NCI-H69 (cell line): ENCODE measurements at regions not wholly inside any gene's neighbourhood (a gene's known extent, or its start where the extent isn't known, plus 50 kb on each side); places are given as distances from the start of the nearest gene placed in this dataset.
A peak's percentile ranks its signal among the peaks of the same experiment; 100 is the strongest.

Experiments
- DNase-seq: peaks from one replicate; lab custom pipeline; 2025; lab: John Stamatoyannopoulos, UW

- no peak for DNase-seq
Measured at GRCh38 chr22:47672526-47672925, 910.1 kb downstream of the TBC1D22A start.

- no peak for DNase-seq
Measured at GRCh38 chr22:47665151-47665550, 902.7 kb downstream of the TBC1D22A start.

GRCh38 chr22:47663615-47664605 is 901.5 kb downstream of the TBC1D22A start:
- no peak for DNase-seq

- peak; percentile 66 for DNase-seq
Measured at GRCh38 chr22:47659467-47660223, 897.2 kb downstream of the TBC1D22A start.

GRCh38 chr22:47658182-47658581 is 895.7 kb downstream of the TBC1D22A start:
- no peak for DNase-seq

GRCh38 chr22:47657224-47657623 is 894.8 kb downstream of the TBC1D22A start:
- no peak for DNase-seq

- no peak for DNase-seq
Measured at GRCh38 chr22:47656806-47657205, 894.4 kb downstream of the TBC1D22A start.

- no peak for DNase-seq
Measured at GRCh38 chr22:47655930-47656329, 893.5 kb downstream of the TBC1D22A start.

GRCh38 chr22:47654922-47655491 is 892.6 kb downstream of the TBC1D22A start:
- DNase-seq: no peak

GRCh38 chr22:47653921-47654320 is 891.5 kb downstream of the TBC1D22A start:
- DNase-seq: no peak

GRCh38 chr22:47651216-47651987 is 889.0 kb downstream of the TBC1D22A start:
- DNase-seq: no peak

- no peak for DNase-seq
Measured at GRCh38 chr22:47647720-47648119, 885.3 kb downstream of the TBC1D22A start.

- no peak for DNase-seq
Measured at GRCh38 chr22:47647181-47647580, 884.7 kb downstream of the TBC1D22A start.

- no peak for DNase-seq
Measured at GRCh38 chr22:47645923-47646322, 883.5 kb downstream of the TBC1D22A start.

- DNase-seq: no peak
Measured at GRCh38 chr22:47645450-47645914, 883.0 kb downstream of the TBC1D22A start.

GRCh38 chr22:47634347-47634746 is 871.9 kb downstream of the TBC1D22A start:
- DNase-seq: no peak

GRCh38 chr22:47633111-47633510 is 870.7 kb downstream of the TBC1D22A start:
- no peak for DNase-seq

GRCh38 chr22:47632701-47633100 is 870.3 kb downstream of the TBC1D22A start:
- peak; percentile 9 for DNase-seq

GRCh38 chr22:47631571-47632102 is 869.2 kb downstream of the TBC1D22A start:
- peak; percentile 97 for DNase-seq

GRCh38 chr22:47630741-47631534 is 868.5 kb downstream of the TBC1D22A start:
- DNase-seq: no peak
